ENCODE measurements at regions not wholly inside any gene's neighbourhood (a gene's known extent, or its start where the extent isn't known, plus 50 kb on each side); places are given as distances from the start of the nearest gene placed in this dataset.

GRCh38 chrX:40495659-40496058 is 85.1 kb upstream of the ATP6AP2 start:
- Histone ChIP-seq H3K9me1 (replicated peaks; ENCODE audit: control insufficient read depth, extremely low read depth, insufficient read depth, low read length) (no peaks in the 10 kb centered on the region), H3K9me3 (replicated peaks; ENCODE audit: control insufficient read depth, insufficient read depth, low read length) (no peaks in the 10 kb centered on the region), H2AFZ (ENCODE audit: low read depth, low read length) (no peak overlapping the region), H4K20me1 (replicated peaks; ENCODE audit: control insufficient read depth, extremely low read depth, insufficient read depth, low read length) (no peaks in the 10 kb centered on the region), H3K9ac (replicated peaks; ENCODE audit: extremely low read depth, insufficient read depth, low read length) (no peak overlapping the region), H3K4me3 (replicated peaks in 1 of 3; ENCODE audit: insufficient read depth in 1 of 3, low read depth in 1 of 3, low read length in 3 of 3) (no peak overlapping the region), H3K36me3 (ENCODE audit: control insufficient read depth in 2 of 2, extremely low read depth in 1 of 2, insufficient read depth in 2 of 2, low read length in 2 of 2) (no peaks in the 10 kb centered on the region), H3K27me3 (ENCODE audit: control insufficient read depth in 2 of 2, insufficient read depth in 2 of 2, low read length in 2 of 2) (no peaks in the 10 kb centered on the region), H3K27ac (ENCODE audit: insufficient read depth, low read depth, low read length) (no peak overlapping the region), H3K4me2 (ENCODE audit: insufficient read depth, low read length) (no peak overlapping the region), H3K79me2 (ENCODE audit: control insufficient read depth, insufficient read depth, low read length) (no peaks in the 10 kb centered on the region), H3K4me1 (ENCODE audit: control insufficient read depth, extremely low read depth, insufficient read depth, low read length) (no peaks in the 10 kb centered on the region)
- FAIRE-seq, result no peak
- DNase-seq (ENCODE audit: low read depth, low spot score), result no peak
- intact Hi-C loops (cut with micrococcal nuclease), result no loop called here
- no peak for TF ChIP-seq MAX (IDR thresholded peaks at IDR 0.05; ENCODE audit: insufficient read depth, insufficient read length)
- TF ChIP-seq POLR2A (IDR thresholded peaks at IDR 0.05; ENCODE audit: low read depth, low read length), result no peak
- TF ChIP-seq EZH2 (IDR thresholded peaks at IDR 0.05; ENCODE audit: borderline replicate concordance, low read depth, low read length, severe bottlenecking), result no peak
- TF ChIP-seq GATA2 (IDR thresholded peaks at IDR 0.05; ENCODE audit: insufficient read depth, insufficient read length, low read depth, low read length), result no peak
- TF ChIP-seq FOS (IDR thresholded peaks at IDR 0.05; ENCODE audit: borderline replicate concordance, insufficient read depth, low read length), result no peak
- TF ChIP-seq CTCF (IDR thresholded peaks at IDR 0.05; ENCODE audit: extremely low read depth in 1 of 2, insufficient read depth in 1 of 2, low read depth in 1 of 2, low read length in 2 of 2), result no peak
- TF ChIP-seq MYC (IDR thresholded peaks at IDR 0.05; ENCODE audit: low read depth, low read length), result no peak
- TF ChIP-seq JUN (IDR thresholded peaks at IDR 0.05; ENCODE audit: borderline replicate concordance, insufficient read depth, insufficient read length, low read depth), result no peak
- TF ChIP-seq POLR2AphosphoS5 (IDR thresholded peaks at IDR 0.05; ENCODE audit: insufficient read depth, low read depth, low read length), result no peak
- ChIA-PET POLR2A (no interaction called here), CTCF (no interaction called here)
- no TSS peak for BruUV-seq (replicated peaks)
- dilution Hi-C loops (cut with MboI; ENCODE audit: extremely low pct_ligation_motif_present, low sequenced_read_pairs), result no loop called here

All from endothelial cell of umbilical vein (primary cell).